Activated CD4-positive, alpha-beta T cell treated with anti-CD3 and anti-CD28 coated beads, Interleukin-2, amount 10 ng/mL, durations not matched to agents 7 days and 5 days (primary cell): ENCODE measurements at regions not wholly inside any gene's neighbourhood (a gene's known extent, or its start where the extent isn't known, plus 50 kb on each side); places are given as distances from the start of the nearest gene placed in this dataset.
A peak's percentile ranks its signal among the peaks of the same experiment; 100 is the strongest.
"Not testable (repeated sequence)": the region's sequence is repeated elsewhere in the genome, so short reads cannot be mapped to it uniquely, and the experiment has no call there.

Experiments used
- CTCF ChIA-PET: fragments of 350-600 bp; sonication (Branson Sonifier 250); formaldehyde crosslinking; loops from one replicate; lab custom pipeline; 2021; ENCODE audit warnings: antibody characterized with exemption; lab: Charles Lee
- POLR2A ChIA-PET: fragments of 350-600 bp; sonication (Branson Sonifier 250); formaldehyde crosslinking; loops from one replicate; lab custom pipeline; 2021; ENCODE audit warnings: antibody characterized with exemption; lab: Charles Lee
- DNase-seq: peaks from one replicate; pipeline ENCODE4 v3.0.0-alpha.2; 2020
- H3K27ac Mint-ChIP-seq: one replicate; pipeline ENCODE4 v1.8.0; 2021; ENCODE audit warnings: mild to moderate bottlenecking, moderate library complexity, mixed read lengths
- H3K27me3 Mint-ChIP-seq: one replicate; pipeline ENCODE4 v1.8.0; 2021; ENCODE audit warnings: mixed read lengths
- H3K36me3 Mint-ChIP-seq: one replicate; pipeline ENCODE4 v1.8.0; 2021; ENCODE audit warnings: low read depth, mixed read lengths
- H3K4me1 Mint-ChIP-seq: one replicate; pipeline ENCODE4 v1.8.0; 2021; ENCODE audit warnings: mixed read lengths
- H3K4me3 Mint-ChIP-seq: one replicate; pipeline ENCODE4 v1.8.0; 2021; ENCODE audit warnings: mild to moderate bottlenecking, moderate library complexity, mixed read lengths
- H3K9me3 Mint-ChIP-seq: one replicate; pipeline ENCODE4 v1.8.0; 2021; ENCODE audit warnings: mixed read lengths

- H3K27ac Mint-ChIP-seq = no peak overlapping the region
- peaks cover 4% of the 10 kb centered on the region for H3K9me3 Mint-ChIP-seq
- ChIA-PET CTCF (no interaction called here), POLR2A (no interaction called here)
- peaks cover 4% of the 10 kb centered on the region for H3K4me1 Mint-ChIP-seq
- no peak for DNase-seq
- H3K27me3 Mint-ChIP-seq = peaks cover 29% of the 10 kb centered on the region
- no peaks in the 10 kb centered on the region for H3K36me3 Mint-ChIP-seq
- no peak overlapping the region for H3K4me3 Mint-ChIP-seq
Measured at GRCh38 chr15:91356083-91356482, 256.0 kb downstream of the SV2B start.

- H3K36me3 Mint-ChIP-seq = no peaks in the 10 kb centered on the region
- ChIA-PET POLR2A (no interaction called here), CTCF (no interaction called here)
- peaks cover 4% of the 10 kb centered on the region for H3K9me3 Mint-ChIP-seq
- peaks cover 4% of the 10 kb centered on the region for H3K4me1 Mint-ChIP-seq
- H3K4me3 Mint-ChIP-seq = no peak overlapping the region
- H3K27ac Mint-ChIP-seq = no peak overlapping the region
- H3K27me3 Mint-ChIP-seq = peaks cover 32% of the 10 kb centered on the region
- DNase-seq = no peak
Measured at GRCh38 chr15:91357011-91357410, 257.0 kb downstream of the SV2B start.

GRCh38 chr15:91357486-91357885 lies 257.4 kb downstream of the SV2B start:
- no peak overlapping the region for H3K4me3 Mint-ChIP-seq
- H3K27ac Mint-ChIP-seq = no peak overlapping the region
- no peak for DNase-seq
- no peaks in the 10 kb centered on the region for H3K36me3 Mint-ChIP-seq
- peaks cover 4% of the 10 kb centered on the region for H3K9me3 Mint-ChIP-seq
- peaks cover 4% of the 10 kb centered on the region for H3K4me1 Mint-ChIP-seq
- ChIA-PET POLR2A (no interaction called here), CTCF (no interaction called here)
- peaks cover 32% of the 10 kb centered on the region for H3K27me3 Mint-ChIP-seq

GRCh38 chr15:91358405-91358804 lies 258.3 kb downstream of the SV2B start:
- H3K27ac Mint-ChIP-seq = no peak overlapping the region
- CTCF ChIA-PET = no interaction called here
- H3K4me3 Mint-ChIP-seq = no peak overlapping the region

GRCh38 chr15:91361696-91362095 lies 261.6 kb downstream of the SV2B start:
- DNase-seq, CTCF ChIA-PET, H3K27ac Mint-ChIP-seq, H3K4me1 Mint-ChIP-seq, POLR2A ChIA-PET, H3K4me3 Mint-ChIP-seq, H3K36me3 Mint-ChIP-seq: not testable (repeated sequence)
- Mint-ChIP-seq H3K27me3 (peaks cover 18% of the 10 kb centered on the region), H3K9me3 (peaks cover 18% of the 10 kb centered on the region)

More at GRCh38 chr15:91358405-91358804, 258.3 kb downstream of the SV2B start:
- Mint-ChIP-seq H3K4me1 (peaks cover 4% of the 10 kb centered on the region), H3K9me3 (no peaks in the 10 kb centered on the region), H3K36me3 (no peaks in the 10 kb centered on the region), H3K27me3 (peaks cover 32% of the 10 kb centered on the region)
- DNase-seq = no peak
- POLR2A ChIA-PET = no interaction called here

- ChIA-PET POLR2A (no interaction called here), CTCF (interaction anchor here (0.7 kb wide), 1 partner anchor 49 kb away, joined by 3 read pairs; no protein-coding TSS in a partner anchor)
- Mint-ChIP-seq H3K4me1 (peaks cover 22% of the 10 kb centered on the region), H3K27ac (no peak overlapping the region), H3K36me3 (peaks cover 9% of the 10 kb centered on the region), H3K4me3 (no peak overlapping the region), H3K9me3 (peaks cover 20% of the 10 kb centered on the region), H3K27me3 (peaks cover 4% of the 10 kb centered on the region)
- DNase-seq = no peak
Measured at GRCh38 chr15:91366111-91366510, 266.1 kb downstream of the SV2B start.

- H3K36me3 Mint-ChIP-seq = peaks cover 20% of the 10 kb centered on the region
- no peak overlapping the region for H3K4me3 Mint-ChIP-seq
- no peak overlapping the region for H3K27ac Mint-ChIP-seq
- no peak for DNase-seq
- ChIA-PET CTCF (no interaction called here), POLR2A (no interaction called here)
- H3K27me3 Mint-ChIP-seq = peaks cover 17% of the 10 kb centered on the region
- peaks cover 35% of the 10 kb centered on the region for H3K9me3 Mint-ChIP-seq
- peaks cover 33% of the 10 kb centered on the region for H3K4me1 Mint-ChIP-seq
Measured at GRCh38 chr15:91368611-91369010, 268.6 kb downstream of the SV2B start.

- H3K9me3 Mint-ChIP-seq = peaks cover 31% of the 10 kb centered on the region
- DNase-seq = no peak
- ChIA-PET CTCF (interaction anchor here (0.6 kb wide), 1 partner anchor 172 kb away, joined by 4 read pairs; no protein-coding TSS in a partner anchor), POLR2A (no interaction called here)
- H3K36me3 Mint-ChIP-seq = peaks cover 18% of the 10 kb centered on the region
- H3K27ac Mint-ChIP-seq = peak overlapping the region; percentile 78
- H3K4me3 Mint-ChIP-seq = no peak overlapping the region
- H3K4me1 Mint-ChIP-seq = peaks cover 33% of the 10 kb centered on the region
- H3K27me3 Mint-ChIP-seq = peaks cover 26% of the 10 kb centered on the region
Measured at GRCh38 chr15:91369823-91370222, 269.8 kb downstream of the SV2B start.

- H3K27me3 Mint-ChIP-seq = peaks cover 28% of the 10 kb centered on the region
- H3K4me3 Mint-ChIP-seq, CTCF ChIA-PET, POLR2A ChIA-PET, DNase-seq, H3K27ac Mint-ChIP-seq: not testable (repeated sequence)
- H3K9me3 Mint-ChIP-seq = peaks cover 19% of the 10 kb centered on the region
- H3K4me1 Mint-ChIP-seq = peaks cover 33% of the 10 kb centered on the region
- H3K36me3 Mint-ChIP-seq = peaks cover 17% of the 10 kb centered on the region
Measured at GRCh38 chr15:91371345-91371744, 271.3 kb downstream of the SV2B start.

GRCh38 chr15:91374336-91374735 lies 274.3 kb downstream of the SV2B start:
- Mint-ChIP-seq H3K36me3 (peaks cover 14% of the 10 kb centered on the region), H3K4me1 (peaks cover 28% of the 10 kb centered on the region), H3K4me3 (no peak overlapping the region), H3K27me3 (peaks cover 32% of the 10 kb centered on the region), H3K9me3 (peaks cover 17% of the 10 kb centered on the region), H3K27ac (no peak overlapping the region)
- no peak for DNase-seq
- ChIA-PET POLR2A (no interaction called here), CTCF (interaction anchor here (0.6 to 1.5 kb wide), 2 partner anchors 11 to 787 kb away, joined by 3 to 4 read pairs; no protein-coding TSS in a partner anchor)

GRCh38 chr15:91376038-91376437 lies 276.0 kb downstream of the SV2B start:
- peaks cover 18% of the 10 kb centered on the region for H3K9me3 Mint-ChIP-seq
- ChIA-PET POLR2A (no interaction called here), CTCF (interaction anchor here (1.3 kb wide), 1 partner anchor 24 kb away, joined by 3 read pairs; no protein-coding TSS in a partner anchor)
- H3K4me3 Mint-ChIP-seq = no peak overlapping the region
- no peak overlapping the region for H3K27ac Mint-ChIP-seq
- H3K27me3 Mint-ChIP-seq = peaks cover 45% of the 10 kb centered on the region
- peaks cover 12% of the 10 kb centered on the region for H3K36me3 Mint-ChIP-seq
- H3K4me1 Mint-ChIP-seq = peaks cover 12% of the 10 kb centered on the region
- no peak for DNase-seq

- H3K27ac Mint-ChIP-seq = no peak overlapping the region
- CTCF ChIA-PET = no interaction called here
- no peak overlapping the region for H3K4me3 Mint-ChIP-seq
- POLR2A ChIA-PET = no interaction called here
- peaks cover 32% of the 10 kb centered on the region for H3K27me3 Mint-ChIP-seq
- H3K9me3 Mint-ChIP-seq = peaks cover 2% of the 10 kb centered on the region
- no peak for DNase-seq
- no peaks in the 10 kb centered on the region for H3K36me3 Mint-ChIP-seq
- no peaks in the 10 kb centered on the region for H3K4me1 Mint-ChIP-seq
Measured at GRCh38 chr15:91380114-91380513, 280.1 kb downstream of the SV2B start.

- ChIA-PET CTCF (interaction anchor here (0.6 kb wide), 1 partner anchor 74 kb away, joined by 3 read pairs; no protein-coding TSS in a partner anchor), POLR2A (no interaction called here)
- no peak for DNase-seq
Measured at GRCh38 chr15:91383532-91383931, 283.5 kb downstream of the SV2B start.

GRCh38 chr15:91384189-91384730 lies 284.2 kb downstream of the SV2B start:
- CTCF ChIA-PET = no interaction called here
- H3K27ac Mint-ChIP-seq = no peak overlapping the region
- no peaks in the 10 kb centered on the region for H3K36me3 Mint-ChIP-seq
- H3K4me3 Mint-ChIP-seq = no peak overlapping the region
- H3K4me1 Mint-ChIP-seq = no peaks in the 10 kb centered on the region
- peaks cover 4% of the 10 kb centered on the region for H3K9me3 Mint-ChIP-seq
- POLR2A ChIA-PET = no interaction called here
- no peak for DNase-seq
- H3K27me3 Mint-ChIP-seq = peaks cover 52% of the 10 kb centered on the region

More at GRCh38 chr15:91383532-91383931, 283.5 kb downstream of the SV2B start:
- no peaks in the 10 kb centered on the region for H3K36me3 Mint-ChIP-seq
- no peaks in the 10 kb centered on the region for H3K4me1 Mint-ChIP-seq
- no peak overlapping the region for H3K4me3 Mint-ChIP-seq
- H3K27ac Mint-ChIP-seq = no peak overlapping the region
- H3K27me3 Mint-ChIP-seq = peaks cover 48% of the 10 kb centered on the region
- peaks cover 4% of the 10 kb centered on the region for H3K9me3 Mint-ChIP-seq
